HG03460 (cell line): ENCODE measurements at regions not wholly inside any gene's neighbourhood (a gene's known extent, or its start where the extent isn't known, plus 50 kb on each side); places are given as distances from the start of the nearest gene placed in this dataset.

ENCODE experiments used
- ATAC-seq: cut with Tn5 transposase; IDR thresholded peaks from one replicate; pipeline ENCODE4 v1.9.1; 2021; ENCODE audit not compliant: unreplicated experiment

GRCh38 chr5:39846144-39846543 lies 421.4 kb upstream of the DAB2 start:
- ATAC-seq = no peak

GRCh38 chr5:39843767-39844166 lies 419.0 kb upstream of the DAB2 start:
- ATAC-seq = no peak

- no peak for ATAC-seq
Observed at GRCh38 chr5:39835371-39835770, 410.6 kb upstream of the DAB2 start.

GRCh38 chr5:39829441-39829840 lies 404.7 kb upstream of the DAB2 start:
- ATAC-seq = no peak

GRCh38 chr5:39826051-39826450 lies 401.3 kb upstream of the DAB2 start:
- ATAC-seq = no peak

- no peak for ATAC-seq
Observed at GRCh38 chr5:39825301-39825700, 400.5 kb upstream of the DAB2 start.

- no peak for ATAC-seq
Observed at GRCh38 chr5:39822020-39822419, 397.2 kb upstream of the DAB2 start.

- no peak for ATAC-seq
Observed at GRCh38 chr5:39816866-39817265, 392.1 kb upstream of the DAB2 start.

GRCh38 chr5:39816156-39816845 lies 391.5 kb upstream of the DAB2 start:
- ATAC-seq = no peak

GRCh38 chr5:39815711-39816110 lies 390.9 kb upstream of the DAB2 start:
- no peak for ATAC-seq

- no peak for ATAC-seq
Observed at GRCh38 chr5:39811381-39811780, 386.6 kb upstream of the DAB2 start.

- ATAC-seq = no peak
Observed at GRCh38 chr5:39808656-39809055, 383.9 kb upstream of the DAB2 start.

GRCh38 chr5:39801306-39801705 lies 376.5 kb upstream of the DAB2 start:
- no peak for ATAC-seq

- ATAC-seq = no peak
Observed at GRCh38 chr5:39800042-39800601, 375.3 kb upstream of the DAB2 start.

GRCh38 chr5:39799242-39799641 lies 374.5 kb upstream of the DAB2 start:
- no peak for ATAC-seq

GRCh38 chr5:39794513-39795210 lies 369.9 kb upstream of the DAB2 start:
- ATAC-seq = no peak

- no peak for ATAC-seq
Observed at GRCh38 chr5:39785410-39785809, 360.6 kb upstream of the DAB2 start.

GRCh38 chr5:39783756-39784421 lies 359.1 kb upstream of the DAB2 start:
- no peak for ATAC-seq

GRCh38 chr5:39780347-39780746 lies 355.6 kb upstream of the DAB2 start:
- ATAC-seq = no peak

- ATAC-seq = no peak
Observed at GRCh38 chr5:39779831-39780230, 355.1 kb upstream of the DAB2 start.

- no peak for ATAC-seq
Observed at GRCh38 chr5:39775797-39776365, 351.1 kb upstream of the DAB2 start.
